ENCODE measurements at regions not wholly inside any gene's neighbourhood (a gene's known extent, or its start where the extent isn't known, plus 50 kb on each side); places are given as distances from the start of the nearest gene placed in this dataset.

GRCh38 chr6:155939253-155939652, 483.6 kb upstream of the NOX3 start:
- TF ChIP-seq POLR2AphosphoS5 (IDR thresholded peaks at IDR 0.05) (no peak), CTCF (IDR thresholded peaks at IDR 0.05) (no peak), EP300 (IDR thresholded peaks at IDR 0.05; ENCODE audit: low read depth) (no peak), POLR2A (IDR thresholded peaks at IDR 0.05) (no peak)
- intact Hi-C loops (cut with DNase I; ENCODE audit: low total_unique reads): no loop called here
- H3K4me3 ChIP-seq: no peak overlapping the region
- in situ Hi-C loops (cut with MboI; ENCODE audit: low pct_ligation_motif_present in 1 of 4, low pct_unique_long_range_greater_than_20kb in 1 of 4, low sequenced_read_pairs in 3 of 4): no loop called here
- peaks cover 0 to 4% (median 0%) of the 10 kb centered on the region in 4 donors for H3K4me1 ChIP-seq
- H3K36me3 ChIP-seq: no peaks in the 10 kb centered on the region
- no peak overlapping the region for H3K27ac ChIP-seq
- no peak for DNase-seq
- no peaks in the 10 kb centered on the region for H3K27me3 ChIP-seq
- H3K9me3 ChIP-seq: no peaks in the 10 kb centered on the region

GRCh38 chr6:155936551-155936950, 480.9 kb upstream of the NOX3 start:
- no peak for DNase-seq
- Histone ChIP-seq H3K4me1 (peaks cover 0 to 4% (median 0%) of the 10 kb centered on the region in 4 donors), H3K4me3 (no peak overlapping the region), H3K9me3 (no peaks in the 10 kb centered on the region), H3K27me3 (no peaks in the 10 kb centered on the region), H3K36me3 (no peaks in the 10 kb centered on the region), H3K27ac (no peak overlapping the region)
- in situ Hi-C loops (cut with MboI; ENCODE audit: low pct_ligation_motif_present in 1 of 4, low pct_unique_long_range_greater_than_20kb in 1 of 4, low sequenced_read_pairs in 3 of 4) (no loop called here), intact Hi-C loops (cut with DNase I; ENCODE audit: low total_unique reads) (no loop called here)
- TF ChIP-seq EP300 (IDR thresholded peaks at IDR 0.05; ENCODE audit: low read depth) (no peak), POLR2A (IDR thresholded peaks at IDR 0.05) (no peak), CTCF (IDR thresholded peaks at IDR 0.05) (no peak), POLR2AphosphoS5 (IDR thresholded peaks at IDR 0.05) (no peak)
- WGBS, 2 donors (ENCODE audit: low coverage in 1 of 2): 51 to 77% methylated on average over 3 to 5 of the region's 5 CpGs

GRCh38 chr6:155936127-155936526, 480.5 kb upstream of the NOX3 start:
- Histone ChIP-seq H3K27me3 (no peaks in the 10 kb centered on the region), H3K9me3 (no peaks in the 10 kb centered on the region), H3K36me3 (no peaks in the 10 kb centered on the region), H3K27ac (no peak overlapping the region), H3K4me3 (no peak overlapping the region), H3K4me1 (peaks cover 0 to 4% (median 0%) of the 10 kb centered on the region in 4 donors)
- 86 to 88% methylated on average over 3 to 5 of the region's 5 CpGs for WGBS, 2 donors (ENCODE audit: low coverage in 1 of 2)
- TF ChIP-seq CTCF (IDR thresholded peaks at IDR 0.05): no peak
- no peak for TF ChIP-seq EP300 (IDR thresholded peaks at IDR 0.05; ENCODE audit: low read depth)
- no peak for TF ChIP-seq POLR2AphosphoS5 (IDR thresholded peaks at IDR 0.05)
- no peak for TF ChIP-seq POLR2A (IDR thresholded peaks at IDR 0.05)
- in situ Hi-C loops (cut with MboI; ENCODE audit: low pct_ligation_motif_present in 1 of 4, low pct_unique_long_range_greater_than_20kb in 1 of 4, low sequenced_read_pairs in 3 of 4): no loop called here
- no peak for DNase-seq
- intact Hi-C loops (cut with DNase I; ENCODE audit: low total_unique reads): no loop called here

GRCh38 chr6:155916846-155917624, 461.4 kb upstream of the NOX3 start:
- TF ChIP-seq POLR2AphosphoS5 (IDR thresholded peaks at IDR 0.05): no peak
- TF ChIP-seq POLR2A (IDR thresholded peaks at IDR 0.05): no peak
- TF ChIP-seq EP300 (IDR thresholded peaks at IDR 0.05; ENCODE audit: low read depth): no peak
- no peak for TF ChIP-seq CTCF (IDR thresholded peaks at IDR 0.05)
- no peak for DNase-seq
- in situ Hi-C loops (cut with MboI; ENCODE audit: low pct_ligation_motif_present in 1 of 4, low pct_unique_long_range_greater_than_20kb in 1 of 4, low sequenced_read_pairs in 3 of 4): no loop called here
- no peaks in the 10 kb centered on the region for H3K36me3 ChIP-seq
- no peaks in the 10 kb centered on the region for H3K4me1 ChIP-seq
- WGBS, 2 donors (ENCODE audit: low coverage in 1 of 2): 55 to 72% methylated on average over 2 of the region's 2 CpGs
- no peaks in the 10 kb centered on the region for H3K27me3 ChIP-seq
- H3K9me3 ChIP-seq: no peaks in the 10 kb centered on the region
- H3K4me3 ChIP-seq: no peak overlapping the region
- intact Hi-C loops (cut with DNase I; ENCODE audit: low total_unique reads): no loop called here
- H3K27ac ChIP-seq: no peak overlapping the region
